Fibroblast of peridontal ligament (primary cell): ENCODE measurements at regions not wholly inside any gene's neighbourhood (a gene's known extent, or its start where the extent isn't known, plus 50 kb on each side); places are given as distances from the start of the nearest gene placed in this dataset.

Source experiments
- DNase-seq: peaks from one replicate; pipeline ENCODE4 v3.0.0-alpha.2; 2010; ENCODE audit errors: extremely low read depth

DNA sequence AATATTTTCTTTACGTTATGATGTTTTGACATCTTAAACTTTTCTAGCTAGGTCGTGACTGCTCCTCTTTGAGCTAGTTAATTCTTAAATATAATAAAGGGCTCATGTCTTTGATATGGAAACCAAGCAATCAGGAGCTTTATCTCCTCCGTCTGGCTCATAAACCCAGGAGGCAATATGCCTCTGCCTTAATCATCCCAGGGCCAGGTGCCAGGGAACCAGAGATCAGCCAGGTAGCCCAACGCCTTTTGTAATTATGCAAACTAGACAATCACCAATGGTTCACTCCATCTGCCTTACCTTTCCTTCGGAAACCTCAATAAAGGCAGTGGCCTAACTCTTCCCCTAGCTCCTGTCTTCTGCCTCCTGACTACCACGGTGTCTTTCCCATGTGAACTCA lies 213.7 kb downstream of the KCNJ3 start:
- no peak for DNase-seq

DNA sequence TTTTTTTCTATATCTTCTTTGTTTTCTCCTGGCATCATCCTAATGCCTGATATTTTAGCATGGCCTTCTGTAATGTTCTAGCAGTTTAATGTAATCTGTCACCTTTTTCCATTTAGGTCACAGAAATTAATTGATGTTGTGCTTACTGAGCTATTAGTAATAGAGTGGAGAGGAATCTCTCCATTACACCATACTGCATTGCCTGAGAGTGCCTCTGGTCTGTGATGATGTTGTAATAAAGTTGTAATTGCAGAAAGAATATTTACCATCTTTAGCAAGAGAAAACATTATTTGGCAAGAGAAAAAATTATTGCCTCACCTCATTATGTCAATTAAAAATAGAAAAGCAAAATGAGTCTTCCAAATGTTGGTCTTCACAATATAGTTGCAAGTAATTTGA lies 213.2 kb downstream of the KCNJ3 start:
- no peak for DNase-seq

DNA sequence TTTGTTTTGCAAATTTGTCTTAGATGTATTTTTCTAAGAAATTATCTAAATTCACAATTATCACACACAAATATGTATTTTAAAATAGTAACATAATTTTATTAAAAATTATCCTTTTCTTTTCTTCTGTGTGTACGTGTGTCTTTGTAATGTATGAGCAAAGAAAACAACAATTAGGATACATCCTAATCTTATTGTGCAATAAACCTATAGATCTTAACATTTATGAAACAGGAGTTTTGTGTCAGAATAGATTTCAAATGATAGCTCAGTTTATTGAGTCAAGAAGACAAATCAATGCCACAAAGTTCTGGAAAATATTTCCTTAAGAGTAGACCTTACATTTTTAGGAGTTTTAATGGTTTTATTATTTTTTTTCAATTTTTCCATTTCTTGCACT lies 212.2 kb downstream of the KCNJ3 start:
- no peak for DNase-seq

GRCh38 chr2:154908327-154908726 lies 209.8 kb downstream of the KCNJ3 start:
- DNase-seq, result no peak
